Thyroid gland (tissue), 4 donors: ENCODE measurements at regions not wholly inside any gene's neighbourhood (a gene's known extent, or its start where the extent isn't known, plus 50 kb on each side); places are given as distances from the start of the nearest gene placed in this dataset.

Source experiments
- POLR2A ChIP-seq, 2 donors: fragments of 450-650 bp; IDR thresholded peaks; one replicate each; pipeline ENCODE4 v1.6.1; 2017; ENCODE audit warnings: antibody characterized with exemption in 2 of 2, mild to moderate bottlenecking in 2 of 2, moderate library complexity in 1 of 2
- TF ChIP-seq, protein P1 (sequence below), 6 experiments: fragments of 200-600 bp in 3 of 6; fragments of 450-650 bp in 3 of 6; sonication (generic) in 3 of 6; IDR thresholded peaks; one replicate each; pipeline ENCODE4 v1.5.1; 2016 to 2019; ENCODE audit warnings: antibody characterized with exemption in 6 of 6, mild to moderate bottlenecking in 2 of 6, inconsistent platforms in 1 of 6, moderate library complexity in 1 of 6

DNA sequence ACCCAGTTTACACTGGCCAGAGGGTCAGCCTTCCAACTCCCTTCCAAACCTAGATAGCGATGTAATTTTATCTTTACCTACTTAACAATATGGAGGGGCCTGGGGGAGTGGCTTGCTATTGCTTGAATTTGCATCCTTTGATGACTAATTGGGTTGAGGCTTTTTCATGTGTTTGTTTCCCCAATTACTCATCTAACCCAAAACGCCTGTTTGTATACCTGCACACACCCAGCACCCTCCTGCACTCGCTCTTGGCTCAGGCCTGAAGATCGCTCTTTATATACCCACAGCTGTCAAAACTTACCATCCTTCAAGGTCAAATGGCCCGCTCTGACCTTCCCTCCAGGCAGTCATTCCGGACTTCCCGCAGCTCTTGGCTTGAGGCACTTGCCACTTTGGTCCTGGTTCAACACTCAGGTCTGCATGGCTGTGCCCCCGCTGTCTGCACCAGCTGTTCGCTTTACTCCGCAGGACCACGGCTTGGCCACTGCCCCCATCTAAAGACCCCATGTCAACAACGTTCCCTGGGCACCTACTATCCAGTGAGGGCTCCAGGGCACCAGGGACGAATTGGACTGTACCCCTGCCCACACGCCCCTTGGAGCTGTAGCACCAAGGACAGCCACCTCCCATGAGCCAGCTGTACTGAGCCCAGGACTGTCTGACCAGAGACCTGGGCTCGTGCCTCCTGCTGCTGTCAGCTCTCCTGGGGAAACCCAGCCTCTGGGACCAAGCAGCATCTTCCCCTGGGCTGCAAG lies 76.1 kb upstream of the ADAMTS2 start:
- TF ChIP-seq, protein P1, sequence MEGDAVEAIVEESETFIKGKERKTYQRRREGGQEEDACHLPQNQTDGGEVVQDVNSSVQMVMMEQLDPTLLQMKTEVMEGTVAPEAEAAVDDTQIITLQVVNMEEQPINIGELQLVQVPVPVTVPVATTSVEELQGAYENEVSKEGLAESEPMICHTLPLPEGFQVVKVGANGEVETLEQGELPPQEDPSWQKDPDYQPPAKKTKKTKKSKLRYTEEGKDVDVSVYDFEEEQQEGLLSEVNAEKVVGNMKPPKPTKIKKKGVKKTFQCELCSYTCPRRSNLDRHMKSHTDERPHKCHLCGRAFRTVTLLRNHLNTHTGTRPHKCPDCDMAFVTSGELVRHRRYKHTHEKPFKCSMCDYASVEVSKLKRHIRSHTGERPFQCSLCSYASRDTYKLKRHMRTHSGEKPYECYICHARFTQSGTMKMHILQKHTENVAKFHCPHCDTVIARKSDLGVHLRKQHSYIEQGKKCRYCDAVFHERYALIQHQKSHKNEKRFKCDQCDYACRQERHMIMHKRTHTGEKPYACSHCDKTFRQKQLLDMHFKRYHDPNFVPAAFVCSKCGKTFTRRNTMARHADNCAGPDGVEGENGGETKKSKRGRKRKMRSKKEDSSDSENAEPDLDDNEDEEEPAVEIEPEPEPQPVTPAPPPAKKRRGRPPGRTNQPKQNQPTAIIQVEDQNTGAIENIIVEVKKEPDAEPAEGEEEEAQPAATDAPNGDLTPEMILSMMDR (IDR thresholded peaks at IDR 0.05) = no peak
- TF ChIP-seq POLR2A (IDR thresholded peaks at IDR 0.05) = no peak
